ENCODE measurements at regions not wholly inside any gene's neighbourhood (a gene's known extent, or its start where the extent isn't known, plus 50 kb on each side); places are given as distances from the start of the nearest gene placed in this dataset.

- no peak overlapping the region for H3K9ac ChIP-seq (ENCODE audit: low read depth in 1 of 2, low read length in 2 of 2)
- H3K36me3 ChIP-seq (ENCODE audit: control insufficient read depth in 1 of 2, insufficient read depth in 2 of 2, low read length in 2 of 2) = no peaks in the 10 kb centered on the region
- no peaks in the 10 kb centered on the region for H3K9me3 ChIP-seq (ENCODE audit: control insufficient read depth in 1 of 2, low read length in 2 of 2)
- no peak overlapping the region for H3K27ac ChIP-seq (ENCODE audit: low read depth, low read length)
- no peaks in the 10 kb centered on the region for H3K4me1 ChIP-seq (ENCODE audit: control insufficient read depth in 1 of 2, insufficient read depth in 2 of 2, low read length in 2 of 2)
- H3K27me3 ChIP-seq (ENCODE audit: control insufficient read depth in 1 of 2, insufficient read depth in 2 of 2, low read length in 2 of 2) = no peaks in the 10 kb centered on the region
- H3K4me3 ChIP-seq (ENCODE audit: low read depth in 1 of 2, low read length in 2 of 2) = no peak overlapping the region
Observed at GRCh38 chrX:13518126-13518525, 51.3 kb upstream of the EGFL6 start.

GRCh38 chrX:13515211-13515930, 54.0 kb upstream of the EGFL6 start:
- Histone ChIP-seq H3K9ac (ENCODE audit: low read depth in 1 of 2, low read length in 2 of 2) (no peak overlapping the region), H3K27me3 (ENCODE audit: control insufficient read depth in 1 of 2, insufficient read depth in 2 of 2, low read length in 2 of 2) (no peaks in the 10 kb centered on the region), H3K4me3 (ENCODE audit: low read depth in 1 of 2, low read length in 2 of 2) (no peak overlapping the region), H3K36me3 (ENCODE audit: control insufficient read depth in 1 of 2, insufficient read depth in 2 of 2, low read length in 2 of 2) (no peaks in the 10 kb centered on the region), H3K9me3 (ENCODE audit: control insufficient read depth in 1 of 2, low read length in 2 of 2) (no peaks in the 10 kb centered on the region), H3K4me1 (ENCODE audit: control insufficient read depth in 1 of 2, insufficient read depth in 2 of 2, low read length in 2 of 2) (no peaks in the 10 kb centered on the region), H3K27ac (ENCODE audit: low read depth, low read length) (no peak overlapping the region)

GRCh38 chrX:13511944-13512330, 57.5 kb upstream of the EGFL6 start:
- Histone ChIP-seq H3K9me3 (ENCODE audit: control insufficient read depth in 1 of 2, low read length in 2 of 2) (no peaks in the 10 kb centered on the region), H3K4me1 (ENCODE audit: control insufficient read depth in 1 of 2, insufficient read depth in 2 of 2, low read length in 2 of 2) (no peaks in the 10 kb centered on the region), H3K9ac (ENCODE audit: low read depth in 1 of 2, low read length in 2 of 2) (no peak overlapping the region), H3K27ac (ENCODE audit: low read depth, low read length) (no peak overlapping the region), H3K27me3 (ENCODE audit: control insufficient read depth in 1 of 2, insufficient read depth in 2 of 2, low read length in 2 of 2) (no peaks in the 10 kb centered on the region), H3K36me3 (ENCODE audit: control insufficient read depth in 1 of 2, insufficient read depth in 2 of 2, low read length in 2 of 2) (no peaks in the 10 kb centered on the region), H3K4me3 (ENCODE audit: low read depth in 1 of 2, low read length in 2 of 2) (no peak overlapping the region)

DNA sequence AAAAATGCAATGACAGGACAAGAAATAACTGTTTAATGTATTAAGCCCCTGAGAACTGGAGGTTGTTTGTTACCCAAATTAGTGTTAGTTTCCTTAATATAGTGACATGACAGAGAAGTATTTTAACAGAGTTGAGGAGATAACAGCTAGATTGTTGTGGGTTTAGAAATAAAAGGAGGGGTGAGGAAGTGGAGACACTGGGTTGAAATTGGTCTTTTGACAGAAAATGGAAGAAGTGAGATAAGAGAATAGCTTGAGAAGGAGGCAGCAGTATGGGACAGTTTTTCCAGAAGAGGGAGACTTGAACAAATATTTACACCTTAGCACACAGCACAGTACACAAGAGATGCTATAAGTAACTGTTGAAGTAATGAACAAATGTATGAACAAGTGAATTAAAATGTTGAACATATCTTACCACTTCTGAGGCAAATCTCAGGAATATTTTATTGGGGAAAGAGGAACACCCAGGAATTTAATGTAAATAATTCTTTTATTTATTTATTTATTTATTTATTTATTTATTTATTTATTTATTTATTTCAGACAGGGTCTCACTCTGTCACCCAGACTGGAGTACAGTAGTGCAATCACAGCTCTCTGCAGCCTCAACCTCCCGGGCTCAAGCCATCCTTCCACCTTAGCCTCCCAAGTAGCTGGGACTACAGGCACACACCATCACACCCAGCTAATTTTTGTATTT, 58.0 kb upstream of the EGFL6 start:
- no peaks in the 10 kb centered on the region for H3K9me3 ChIP-seq (ENCODE audit: control insufficient read depth in 1 of 2, low read length in 2 of 2)
- no peak overlapping the region for H3K27ac ChIP-seq (ENCODE audit: low read depth, low read length)
- no peak overlapping the region for H3K9ac ChIP-seq (ENCODE audit: low read depth in 1 of 2, low read length in 2 of 2)
- no peaks in the 10 kb centered on the region for H3K4me1 ChIP-seq (ENCODE audit: control insufficient read depth in 1 of 2, insufficient read depth in 2 of 2, low read length in 2 of 2)
- no peaks in the 10 kb centered on the region for H3K36me3 ChIP-seq (ENCODE audit: control insufficient read depth in 1 of 2, insufficient read depth in 2 of 2, low read length in 2 of 2)
- no peaks in the 10 kb centered on the region for H3K27me3 ChIP-seq (ENCODE audit: control insufficient read depth in 1 of 2, insufficient read depth in 2 of 2, low read length in 2 of 2)
- no peak overlapping the region for H3K4me3 ChIP-seq (ENCODE audit: low read depth in 1 of 2, low read length in 2 of 2)

GRCh38 chrX:13507893-13508292, 61.5 kb upstream of the EGFL6 start:
- no peak overlapping the region for H3K27ac ChIP-seq (ENCODE audit: low read depth, low read length)

GRCh38 chrX:13506574-13506973, 62.8 kb upstream of the EGFL6 start:
- Histone ChIP-seq H3K36me3 (ENCODE audit: control insufficient read depth in 1 of 2, insufficient read depth in 2 of 2, low read length in 2 of 2) (no peaks in the 10 kb centered on the region), H3K4me1 (ENCODE audit: control insufficient read depth in 1 of 2, insufficient read depth in 2 of 2, low read length in 2 of 2) (no peaks in the 10 kb centered on the region), H3K27me3 (ENCODE audit: control insufficient read depth in 1 of 2, insufficient read depth in 2 of 2, low read length in 2 of 2) (no peaks in the 10 kb centered on the region), H3K4me3 (ENCODE audit: low read depth in 1 of 2, low read length in 2 of 2) (no peak overlapping the region), H3K27ac (ENCODE audit: low read depth, low read length) (no peak overlapping the region), H3K9me3 (ENCODE audit: control insufficient read depth in 1 of 2, low read length in 2 of 2) (no peaks in the 10 kb centered on the region), H3K9ac (ENCODE audit: low read depth in 1 of 2, low read length in 2 of 2) (no peak overlapping the region)

More at GRCh38 chrX:13507893-13508292, 61.5 kb upstream of the EGFL6 start:
- Histone ChIP-seq H3K4me1 (ENCODE audit: control insufficient read depth in 1 of 2, insufficient read depth in 2 of 2, low read length in 2 of 2) (no peaks in the 10 kb centered on the region), H3K4me3 (ENCODE audit: low read depth in 1 of 2, low read length in 2 of 2) (no peak overlapping the region), H3K9me3 (ENCODE audit: control insufficient read depth in 1 of 2, low read length in 2 of 2) (no peaks in the 10 kb centered on the region), H3K27me3 (ENCODE audit: control insufficient read depth in 1 of 2, insufficient read depth in 2 of 2, low read length in 2 of 2) (no peaks in the 10 kb centered on the region), H3K36me3 (ENCODE audit: control insufficient read depth in 1 of 2, insufficient read depth in 2 of 2, low read length in 2 of 2) (no peaks in the 10 kb centered on the region), H3K9ac (ENCODE audit: low read depth in 1 of 2, low read length in 2 of 2) (no peak overlapping the region)

DNA sequence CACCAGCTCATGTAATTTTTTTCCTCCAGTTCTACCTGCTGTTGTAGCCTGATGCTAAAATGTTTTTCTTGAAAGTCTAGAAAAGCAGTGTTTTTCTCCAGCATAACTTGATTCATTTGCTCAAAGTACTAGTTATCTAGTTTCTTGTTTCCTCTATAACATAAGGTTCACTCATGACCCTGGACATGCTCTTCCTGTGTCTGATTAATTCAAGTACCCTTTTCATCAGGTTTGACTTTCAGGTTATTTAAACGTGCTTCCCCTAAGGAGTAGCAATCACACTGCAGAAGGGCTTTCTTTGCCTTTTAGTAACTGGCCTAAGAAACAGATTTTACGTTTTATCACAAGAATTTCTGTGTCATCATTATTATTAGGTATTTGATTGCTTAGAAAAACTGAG, 66.8 kb upstream of the EGFL6 start:
- Histone ChIP-seq H3K4me3 (ENCODE audit: low read depth in 1 of 2, low read length in 2 of 2) (no peak overlapping the region), H3K36me3 (ENCODE audit: control insufficient read depth in 1 of 2, insufficient read depth in 2 of 2, low read length in 2 of 2) (no peaks in the 10 kb centered on the region), H3K4me1 (ENCODE audit: control insufficient read depth in 1 of 2, insufficient read depth in 2 of 2, low read length in 2 of 2) (no peaks in the 10 kb centered on the region), H3K27ac (ENCODE audit: low read depth, low read length) (no peak overlapping the region), H3K9me3 (ENCODE audit: control insufficient read depth in 1 of 2, low read length in 2 of 2) (no peaks in the 10 kb centered on the region), H3K9ac (ENCODE audit: low read depth in 1 of 2, low read length in 2 of 2) (no peak overlapping the region), H3K27me3 (ENCODE audit: control insufficient read depth in 1 of 2, insufficient read depth in 2 of 2, low read length in 2 of 2) (no peaks in the 10 kb centered on the region)

DNA sequence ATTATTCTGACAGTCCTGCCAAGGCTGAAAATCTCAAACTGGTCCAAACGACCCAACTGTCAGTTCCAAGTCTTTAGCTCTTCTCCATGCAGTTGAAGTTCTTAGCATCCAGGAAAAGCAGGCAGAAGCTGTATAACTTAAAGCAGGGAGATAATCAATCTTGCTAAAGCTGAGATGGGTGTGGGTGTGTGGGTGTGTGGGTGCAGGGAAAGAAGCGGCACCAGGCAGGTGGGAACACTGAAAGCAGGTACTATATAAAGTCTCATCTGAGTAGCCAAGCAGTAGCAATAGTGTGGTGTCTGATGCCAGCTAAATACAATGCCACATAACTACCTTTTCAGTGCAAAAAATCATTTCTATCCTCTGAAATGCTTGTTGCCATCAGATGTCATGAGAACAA, 69.7 kb upstream of the EGFL6 start:
- no peaks in the 10 kb centered on the region for H3K36me3 ChIP-seq (ENCODE audit: control insufficient read depth in 1 of 2, insufficient read depth in 2 of 2, low read length in 2 of 2)

DNA sequence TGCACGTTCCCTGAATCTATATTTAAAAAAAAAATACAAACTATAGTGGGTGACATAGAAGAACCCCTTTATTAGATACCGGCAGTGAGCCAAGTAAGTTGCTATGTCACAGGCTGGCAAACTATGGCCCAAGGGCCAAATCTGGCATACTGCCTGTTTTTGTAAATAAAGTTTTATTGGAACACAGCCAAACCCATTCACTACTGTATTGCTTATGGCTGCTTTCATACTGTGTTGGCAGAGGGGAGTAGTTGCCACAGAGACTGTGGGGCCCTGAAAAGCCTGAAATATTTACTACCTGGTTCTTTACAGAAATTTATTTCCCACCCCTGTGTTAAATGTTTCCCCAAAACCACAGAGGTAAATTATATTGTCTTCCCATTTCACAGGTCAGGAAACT, 71.2 kb upstream of the EGFL6 start:
- no peak overlapping the region for H3K4me3 ChIP-seq (ENCODE audit: low read depth in 1 of 2, low read length in 2 of 2)
- no peak overlapping the region for H3K27ac ChIP-seq (ENCODE audit: low read depth, low read length)
- no peaks in the 10 kb centered on the region for H3K4me1 ChIP-seq (ENCODE audit: control insufficient read depth in 1 of 2, insufficient read depth in 2 of 2, low read length in 2 of 2)
- no peaks in the 10 kb centered on the region for H3K27me3 ChIP-seq (ENCODE audit: control insufficient read depth in 1 of 2, insufficient read depth in 2 of 2, low read length in 2 of 2)
- no peaks in the 10 kb centered on the region for H3K36me3 ChIP-seq (ENCODE audit: control insufficient read depth in 1 of 2, insufficient read depth in 2 of 2, low read length in 2 of 2)
- H3K9ac ChIP-seq (ENCODE audit: low read depth in 1 of 2, low read length in 2 of 2) = no peak overlapping the region
- no peaks in the 10 kb centered on the region for H3K9me3 ChIP-seq (ENCODE audit: control insufficient read depth in 1 of 2, low read length in 2 of 2)

More for the DNA sequence above, 69.7 kb upstream of the EGFL6 start:
- Histone ChIP-seq H3K27me3 (ENCODE audit: control insufficient read depth in 1 of 2, insufficient read depth in 2 of 2, low read length in 2 of 2) (no peaks in the 10 kb centered on the region), H3K9me3 (ENCODE audit: control insufficient read depth in 1 of 2, low read length in 2 of 2) (no peaks in the 10 kb centered on the region), H3K4me1 (ENCODE audit: control insufficient read depth in 1 of 2, insufficient read depth in 2 of 2, low read length in 2 of 2) (no peaks in the 10 kb centered on the region), H3K27ac (ENCODE audit: low read depth, low read length) (no peak overlapping the region), H3K4me3 (ENCODE audit: low read depth in 1 of 2, low read length in 2 of 2) (no peak overlapping the region), H3K9ac (ENCODE audit: low read depth in 1 of 2, low read length in 2 of 2) (no peak overlapping the region)

GRCh38 chrX:13495232-13495631, 74.2 kb upstream of the EGFL6 start:
- Histone ChIP-seq H3K4me1 (ENCODE audit: control insufficient read depth in 1 of 2, insufficient read depth in 2 of 2, low read length in 2 of 2) (no peaks in the 10 kb centered on the region), H3K4me3 (ENCODE audit: low read depth in 1 of 2, low read length in 2 of 2) (no peak overlapping the region), H3K9me3 (ENCODE audit: control insufficient read depth in 1 of 2, low read length in 2 of 2) (no peaks in the 10 kb centered on the region), H3K27me3 (ENCODE audit: control insufficient read depth in 1 of 2, insufficient read depth in 2 of 2, low read length in 2 of 2) (no peaks in the 10 kb centered on the region), H3K36me3 (ENCODE audit: control insufficient read depth in 1 of 2, insufficient read depth in 2 of 2, low read length in 2 of 2) (no peaks in the 10 kb centered on the region), H3K9ac (ENCODE audit: low read depth in 1 of 2, low read length in 2 of 2) (no peak overlapping the region), H3K27ac (ENCODE audit: low read depth, low read length) (no peak overlapping the region)

Measured in duodenal mucosa (tissue), 2 donors.